ENCODE measurements at regions not wholly inside any gene's neighbourhood (a gene's known extent, or its start where the extent isn't known, plus 50 kb on each side); places are given as distances from the start of the nearest gene placed in this dataset.

- ChIA-PET POLR2A (no interaction called here), CTCF (interaction anchor here (0.5 kb wide), 1 partner anchor 166 kb away, joined by 3 read pairs; no protein-coding TSS in a partner anchor)
- no peaks in the 10 kb centered on the region; the same call in 1 of the 2 replicates for H3K9me3 ChIP-seq (ENCODE audit: control insufficient read depth, insufficient read depth, low read depth, low read length)
These were observed 64.4 kb upstream of the ACAN start for GRCh38 chr15:88738796-88739195.

DNA sequence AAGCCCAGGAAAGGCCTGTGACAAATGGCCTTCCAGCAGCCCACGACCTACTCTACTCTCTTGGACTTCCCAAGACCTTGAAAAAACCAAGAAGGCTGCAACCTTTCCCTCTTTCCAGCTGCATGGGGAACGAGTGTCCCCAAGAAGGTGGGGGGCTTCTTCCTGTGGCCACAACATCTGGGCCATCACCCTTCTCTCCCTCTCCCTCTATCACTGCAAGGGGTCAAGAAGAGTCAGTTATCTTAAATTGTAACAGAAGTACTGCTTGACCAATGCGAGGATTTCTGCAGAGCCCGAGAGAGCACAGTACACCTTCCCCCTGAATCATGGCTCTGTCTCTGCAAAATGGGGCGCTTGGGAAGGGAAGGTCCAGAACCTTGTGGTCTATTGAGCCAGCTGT lies 63.7 kb upstream of the ACAN start:
- no peaks in the 10 kb centered on the region for H3K9me3 ChIP-seq (ENCODE audit: control insufficient read depth, insufficient read depth, low read depth, low read length)
- CTCF ChIA-PET, result no interaction called here
- H3K36me3 ChIP-seq (ENCODE audit: control insufficient read depth in 2 of 2, insufficient read depth in 1 of 2, low read length in 2 of 2), result no peaks in the 10 kb centered on the region
- POLR2A ChIA-PET, result no interaction called here
- H3K4me3 ChIP-seq (ENCODE audit: low read depth, low read length), result no peak overlapping the region
- H3K4me1 ChIP-seq (ENCODE audit: control insufficient read depth, insufficient read depth, low read length), result peaks cover under 1% of the 10 kb centered on the region; the same call in 1 of the 2 replicates
- TF ChIP-seq SCRT1 (tag by site-specific recombination; IDR thresholded peaks at IDR 0.05; ENCODE audit: borderline replicate concordance) (no peak), ZBTB6 (tag by site-specific recombination; IDR thresholded peaks at IDR 0.05) (no peak), GLIS2 (tag by site-specific recombination; IDR thresholded peaks at IDR 0.05) (no peak), HOXC10 (CRISPR knock-in tag; IDR thresholded peaks at IDR 0.05) (no peak), MEIS1 (CRISPR knock-in tag; IDR thresholded peaks at IDR 0.05; ENCODE audit: borderline replicate concordance) (no peak), ZNF354C (tag by site-specific recombination; IDR thresholded peaks at IDR 0.05; ENCODE audit: borderline replicate concordance, low read depth) (no peak), SETDB1 (IDR thresholded peaks at IDR 0.05; ENCODE audit: insufficient read length, low read length) (no peak), OVOL3 (tag by site-specific recombination; IDR thresholded peaks at IDR 0.05) (no peak), ZNF777 (tag by site-specific recombination; IDR thresholded peaks at IDR 0.05; ENCODE audit: borderline replicate concordance) (no peak), ZNF548 (tag by site-specific recombination; IDR thresholded peaks at IDR 0.05) (no peak), ZNF302 (tag by site-specific recombination; IDR thresholded peaks at IDR 0.05; ENCODE audit: low read depth) (no peak), ZBTB1 (tag by site-specific recombination; IDR thresholded peaks at IDR 0.05) (no peak), ZNF658 (tag by site-specific recombination; IDR thresholded peaks at IDR 0.05) (no peak), ZBTB48 (tag by site-specific recombination; IDR thresholded peaks at IDR 0.05) (no peak)
- TF ChIP-seq, protein P1, sequence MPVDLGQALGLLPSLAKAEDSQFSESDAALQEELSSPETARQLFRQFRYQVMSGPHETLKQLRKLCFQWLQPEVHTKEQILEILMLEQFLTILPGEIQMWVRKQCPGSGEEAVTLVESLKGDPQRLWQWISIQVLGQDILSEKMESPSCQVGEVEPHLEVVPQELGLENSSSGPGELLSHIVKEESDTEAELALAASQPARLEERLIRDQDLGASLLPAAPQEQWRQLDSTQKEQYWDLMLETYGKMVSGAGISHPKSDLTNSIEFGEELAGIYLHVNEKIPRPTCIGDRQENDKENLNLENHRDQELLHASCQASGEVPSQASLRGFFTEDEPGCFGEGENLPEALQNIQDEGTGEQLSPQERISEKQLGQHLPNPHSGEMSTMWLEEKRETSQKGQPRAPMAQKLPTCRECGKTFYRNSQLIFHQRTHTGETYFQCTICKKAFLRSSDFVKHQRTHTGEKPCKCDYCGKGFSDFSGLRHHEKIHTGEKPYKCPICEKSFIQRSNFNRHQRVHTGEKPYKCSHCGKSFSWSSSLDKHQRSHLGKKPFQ (tag by site-specific recombination; IDR thresholded peaks at IDR 0.05), result no peak
- no peak overlapping the region for H3K27ac ChIP-seq (ENCODE audit: extremely low read depth, low read depth, low read length)

More at GRCh38 chr15:88738796-88739195, 64.4 kb upstream of the ACAN start:
- Histone ChIP-seq H3K4me1 (ENCODE audit: control insufficient read depth, insufficient read depth, low read length) (no peaks in the 10 kb centered on the region), H3K27ac (ENCODE audit: extremely low read depth, low read depth, low read length) (no peak overlapping the region), H3K4me3 (ENCODE audit: low read depth, low read length) (no peak overlapping the region), H3K36me3 (ENCODE audit: control insufficient read depth in 2 of 2, insufficient read depth in 1 of 2, low read length in 2 of 2) (no peaks in the 10 kb centered on the region)
- TF ChIP-seq OSR2 (tag by site-specific recombination; IDR thresholded peaks at IDR 0.05), result no peak
- TF ChIP-seq BCL11B (tag by site-specific recombination; IDR thresholded peaks at IDR 0.05; ENCODE audit: low read depth), result no peak
- no peak for TF ChIP-seq ZNF10 (tag by site-specific recombination; IDR thresholded peaks at IDR 0.05)
- TF ChIP-seq PATZ1 (tag by site-specific recombination; IDR thresholded peaks at IDR 0.05), result no peak
- no peak for TF ChIP-seq ZNF747 (tag by site-specific recombination; IDR thresholded peaks at IDR 0.05)

Measured in HEK293 (cell line).